ENCODE measurements at regions not wholly inside any gene's neighbourhood (a gene's known extent, or its start where the extent isn't known, plus 50 kb on each side); places are given as distances from the start of the nearest gene placed in this dataset.

GRCh38 chr13:54226876-54227275, 1198.3 kb downstream of the OLFM4 start:
- H3K36me3 Mint-ChIP-seq (ENCODE audit: insufficient read depth) = peaks cover 1% of the 10 kb centered on the region
- DNase-seq (ENCODE audit: low spot score, unreplicated experiment) = no peak
- peaks cover 5% of the 10 kb centered on the region for H3K9me3 Mint-ChIP-seq (ENCODE audit: low read depth)
- H3K4me3 Mint-ChIP-seq (ENCODE audit: low read depth) = no peak overlapping the region
- H3K27me3 Mint-ChIP-seq = no peaks in the 10 kb centered on the region
- TF ChIP-seq CTCF (IDR thresholded peaks at IDR 0.05; ENCODE audit: unreplicated experiment) = no peak
- H3K4me1 Mint-ChIP-seq (ENCODE audit: low read depth) = no peaks in the 10 kb centered on the region
- H3K27ac Mint-ChIP-seq = no peak overlapping the region

GRCh38 chr13:54232700-54233099, 1204.1 kb downstream of the OLFM4 start:
- DNase-seq (ENCODE audit: low spot score, unreplicated experiment) = no peak
- Mint-ChIP-seq H3K4me1 (ENCODE audit: low read depth) (no peaks in the 10 kb centered on the region), H3K27ac (no peak overlapping the region), H3K36me3 (ENCODE audit: insufficient read depth) (no peaks in the 10 kb centered on the region), H3K27me3 (no peaks in the 10 kb centered on the region), H3K4me3 (ENCODE audit: low read depth) (no peak overlapping the region), H3K9me3 (ENCODE audit: low read depth) (peaks cover 6% of the 10 kb centered on the region)
- no peak for TF ChIP-seq CTCF (IDR thresholded peaks at IDR 0.05; ENCODE audit: unreplicated experiment)

GRCh38 chr13:54234607-54235006, 1206.0 kb downstream of the OLFM4 start:
- H3K36me3 Mint-ChIP-seq (ENCODE audit: insufficient read depth) = no peaks in the 10 kb centered on the region
- peaks cover 3% of the 10 kb centered on the region for H3K9me3 Mint-ChIP-seq (ENCODE audit: low read depth)
- DNase-seq (ENCODE audit: low spot score, unreplicated experiment) = no peak
- H3K4me3 Mint-ChIP-seq (ENCODE audit: low read depth) = no peak overlapping the region
- H3K27ac Mint-ChIP-seq = no peak overlapping the region
- H3K27me3 Mint-ChIP-seq = no peaks in the 10 kb centered on the region
- TF ChIP-seq CTCF (IDR thresholded peaks at IDR 0.05; ENCODE audit: unreplicated experiment) = no peak
- no peaks in the 10 kb centered on the region for H3K4me1 Mint-ChIP-seq (ENCODE audit: low read depth)

GRCh38 chr13:54241719-54242118, 1213.1 kb downstream of the OLFM4 start:
- Mint-ChIP-seq H3K4me3 (ENCODE audit: low read depth) (no peak overlapping the region), H3K27ac (no peak overlapping the region), H3K4me1 (ENCODE audit: low read depth) (no peaks in the 10 kb centered on the region), H3K9me3 (ENCODE audit: low read depth) (no peaks in the 10 kb centered on the region), H3K36me3 (ENCODE audit: insufficient read depth) (no peaks in the 10 kb centered on the region), H3K27me3 (no peaks in the 10 kb centered on the region)
- no peak for TF ChIP-seq CTCF (IDR thresholded peaks at IDR 0.05; ENCODE audit: unreplicated experiment)
- DNase-seq (ENCODE audit: low spot score, unreplicated experiment) = no peak

GRCh38 chr13:54248306-54248705, 1219.7 kb downstream of the OLFM4 start:
- Mint-ChIP-seq H3K36me3 (ENCODE audit: insufficient read depth) (no peaks in the 10 kb centered on the region), H3K27ac (no peak overlapping the region), H3K4me3 (ENCODE audit: low read depth) (no peak overlapping the region), H3K9me3 (ENCODE audit: low read depth) (peaks cover 6% of the 10 kb centered on the region), H3K4me1 (ENCODE audit: low read depth) (peaks cover 2% of the 10 kb centered on the region), H3K27me3 (no peaks in the 10 kb centered on the region)
- no peak for TF ChIP-seq CTCF (IDR thresholded peaks at IDR 0.05; ENCODE audit: unreplicated experiment)
- DNase-seq (ENCODE audit: low spot score, unreplicated experiment) = no peak
